K562 (cell line): ENCODE measurements at regions not wholly inside any gene's neighbourhood (a gene's known extent, or its start where the extent isn't known, plus 50 kb on each side); places are given as distances from the start of the nearest gene placed in this dataset.

Experiments
- ATAC-seq: fragments of 200-7000 bp; cut with Tn5 transposase; 3 replicates; pipeline ENCODE4 v1.9.1; 2020; ENCODE audit warnings: moderate library complexity
- BruUV-seq: library from RNA; stranded (reverse); fragments of 400-500 nt; replicated peaks from 2 replicates; lab custom pipeline; 2021; lab: Mats Ljungman, UMichigan
- CTCF ChIA-PET: fragments of 300-600 bp; formaldehyde crosslinking; extraction: SDS; loops from one replicate; lab custom pipeline; 2021; ENCODE audit warnings: low intra/inter-chr PET ratio; lab: Yijun Ruan, JAX
- POLR2A ChIA-PET: fragments of 300-600, 350-650 bp; sonication (Branson Sonifier 250); formaldehyde crosslinking; extraction: SDS; loops from one replicate; lab custom pipeline; 2021; ENCODE audit warnings: antibody characterized with exemption, inconsistent platforms; lab: Yijun Ruan, JAX
- DNase-seq, 4 experiments: peaks; one replicate each; pipeline versions ENCODE4 v3.0.0 to v3.0.0-alpha.2; 2011 to 2018; ENCODE audit warnings: low spot score in 3 of 4, mixed read lengths in 3 of 4; ENCODE audit errors: extremely low read depth in 1 of 4
- FAIRE-seq: peaks from 2 replicates; lab custom pipeline; 2011; peaks lifted over from hg19 to GRCh38; lab: Jason Lieb, UNC
- H2AFZ ChIP-seq: 2 replicates; pipeline ENCODE4 v1.6.0; 2011; ENCODE audit warnings: low read depth, low read length, control low read depth, inconsistent platforms
- H3K27ac ChIP-seq: fragments of 200-600 bp; 3 replicates; pipeline ENCODE4 v1.8.0; 2011; ENCODE audit warnings: low read depth, mild to moderate bottlenecking, control low read depth, inconsistent platforms, low read length, moderate library complexity, mixed read lengths; ENCODE audit errors: extremely low read depth
- H3K27me3 ChIP-seq, 2 experiments: fragments of 300-600 bp in 1 of 2; 2 replicates in 1 of 2; 3 replicates in 1 of 2; pipeline versions ENCODE4 v1.6.0 to v1.8.0; 2011; ENCODE audit warnings: inconsistent platforms in 2 of 2, low read length in 2 of 2, mild to moderate bottlenecking in 1 of 2, mixed read lengths in 1 of 2, moderate library complexity in 1 of 2; ENCODE audit not compliant: control insufficient read depth in 2 of 2, insufficient read depth in 2 of 2
- H3K36me3 ChIP-seq: fragments of 300-600 bp; 3 replicates; pipeline ENCODE4 v1.8.0; 2011; ENCODE audit warnings: mild to moderate bottlenecking, low read length, inconsistent platforms; ENCODE audit not compliant: control insufficient read depth, insufficient read depth
- H3K4me1 ChIP-seq, 2 experiments: fragments of 200-600 bp in 1 of 2; replicated peaks in 1 of 2; 2 replicates in 1 of 2; 3 replicates in 1 of 2; pipeline versions ENCODE4 v1.5.1 to v1.8.0; 2011; ENCODE audit warnings: inconsistent platforms in 2 of 2, low read length in 2 of 2, mild to moderate bottlenecking in 1 of 2, mixed read lengths in 1 of 2, moderate library complexity in 1 of 2; ENCODE audit not compliant: control insufficient read depth in 2 of 2, insufficient read depth in 2 of 2
- H3K4me2 ChIP-seq: 2 replicates; pipeline ENCODE4 v1.6.1; 2011; ENCODE audit warnings: low read length, control low read depth, inconsistent platforms, mixed read lengths; ENCODE audit not compliant: insufficient read depth
- H3K4me3 ChIP-seq: fragments of 200-600 bp; sonication (generic), shearing (Covaris generic); 2 replicates; pipeline ENCODE4 v1.5.1; 2016; ENCODE audit warnings: control low read depth, inconsistent platforms
- H3K79me2 ChIP-seq: fragments of 200-600 bp; 3 replicates; pipeline ENCODE4 v1.8.0; 2011; ENCODE audit warnings: low read length, inconsistent platforms; ENCODE audit not compliant: control insufficient read depth, insufficient read depth
- H3K9ac ChIP-seq, 2 experiments: 2 replicates each; pipeline versions ENCODE4 v1.6.0 to v1.6.1; 2011; ENCODE audit warnings: low read depth in 2 of 2, low read length in 2 of 2, control low read depth in 1 of 2, inconsistent platforms in 1 of 2, mild to moderate bottlenecking in 1 of 2, mixed read lengths in 1 of 2; ENCODE audit not compliant: insufficient read depth in 1 of 2
- H3K9me1 ChIP-seq: one replicate; pipeline ENCODE4 v1.6.0; 2011; ENCODE audit warnings: inconsistent platforms, mild to moderate bottlenecking, low read length, moderate library complexity; ENCODE audit not compliant: control insufficient read depth, insufficient read depth
- H3K9me3 ChIP-seq: replicated peaks from 2 replicates; pipeline ENCODE4 v1.5.1; 2011; ENCODE audit warnings: low read depth, low read length, inconsistent platforms; ENCODE audit not compliant: control insufficient read depth, insufficient read depth
- H4K20me1 ChIP-seq: replicated peaks from 2 replicates; pipeline ENCODE4 v1.6.1; 2011; ENCODE audit warnings: low read length, inconsistent platforms, mixed read lengths; ENCODE audit not compliant: control insufficient read depth, insufficient read depth
- ARID4B ChIP-seq: sonication (generic); formaldehyde crosslinking; IDR thresholded peaks from 2 replicates; pipeline ENCODE4 v1.8.0; 2022; ENCODE audit warnings: mild to moderate bottlenecking, missing genetic modification reagents
- DLX4 ChIP-seq: fragments of 250-450 bp; sonication (Bioruptor Pico); IDR thresholded peaks from 2 replicates; pipeline ENCODE4 v1.6.1; 2021; ENCODE audit warnings: mild to moderate bottlenecking
- POU5F1 ChIP-seq: fragments of 150-350 bp; IDR thresholded peaks from 2 replicates; pipeline ENCODE4 v1.6.1; 2014; ENCODE audit warnings: borderline replicate concordance, low read length, low read depth, mild to moderate bottlenecking; ENCODE audit not compliant: partially characterized antibody
- SETDB1 ChIP-seq: IDR thresholded peaks from one replicate; pipeline ENCODE4 v1.6.1; 2012; ENCODE audit warnings: low read length, control low read depth, inconsistent platforms
- STAT5A ChIP-seq: IDR thresholded peaks from 2 replicates; pipeline ENCODE4 v1.6.1; 2012; ENCODE audit warnings: low read length, inconsistent platforms, borderline replicate concordance
- TEAD1 ChIP-seq, 2 experiments: fragments of 450-650 bp in 1 of 2; sonication (generic) in 1 of 2; formaldehyde crosslinking; IDR thresholded peaks; 2 replicates each; pipeline versions ENCODE4 v1.4.0 to v1.8.0; 2020 to 2022; ENCODE audit warnings: mild to moderate bottlenecking in 2 of 2, missing genetic modification reagents in 1 of 2
- ZBTB33 ChIP-seq: sonication (generic); formaldehyde crosslinking; IDR thresholded peaks from 2 replicates; pipeline ENCODE4 v1.8.1; 2023; ENCODE audit warnings: mild to moderate bottlenecking, missing genetic modification reagents
- ZC3H11A ChIP-seq: IDR thresholded peaks from 2 replicates; pipeline ENCODE4 v1.6.1; 2012; ENCODE audit warnings: low read depth, low read length, improper control_type of control experiment
- ZNF143 ChIP-seq: sonication (generic); formaldehyde crosslinking; IDR thresholded peaks from 2 replicates; pipeline ENCODE4 v1.9.0; 2022; ENCODE audit warnings: mild to moderate bottlenecking, missing genetic modification reagents
- ZNF668 ChIP-seq: fragments of 250-450 bp; sonication (Bioruptor Pico); IDR thresholded peaks from 2 replicates; pipeline ENCODE4 v1.8.0; 2022; ENCODE audit warnings: mild to moderate bottlenecking, inconsistent platforms
- WGBS: fragments of 100-300 bp; shearing (Covaris generic); methylation state at CpG from one replicate; pipeline ENCODE4 v1.1.6; 2016; ENCODE audit warnings: low coverage, mixed read lengths; ENCODE audit not compliant: insufficient coverage; ENCODE audit errors: missing lambda C conversion rate; 5-methylcytosine and 5-hydroxymethylcytosine counted together
- in situ Hi-C: fragments of 300-500 bp; cut with MboI; formaldehyde crosslinking; loops from 4 replicates; pipeline ENCODE4 v1.15.0; 2018; ENCODE audit warnings: inconsistent platforms, mixed read lengths
- intact Hi-C: fragments of 100-400 bp; cut with micrococcal nuclease; formaldehyde crosslinking; loops from 2 replicates; pipeline ENCODE4 v1.14.2; 2022

GRCh38 chr4:28385801-28386200 is 1525.2 kb downstream of the STIM2 start:
- Histone ChIP-seq H3K4me2 (no peak overlapping the region), H4K20me1 (no peaks in the 10 kb centered on the region), H3K9me1 (no peaks in the 10 kb centered on the region), H3K27me3 (no peaks in the 10 kb centered on the region), H3K36me3 (no peaks in the 10 kb centered on the region), H3K9me3 (no peaks in the 10 kb centered on the region), H3K27ac (no peak overlapping the region), H2AFZ (no peak overlapping the region), H3K79me2 (no peaks in the 10 kb centered on the region), H3K4me1 (no peaks in the 10 kb centered on the region), H3K4me3 (no peak overlapping the region), H3K9ac (no peak overlapping the region)
- ATAC-seq (no peak), DNase-seq (no peak), FAIRE-seq (no peak)
- TF ChIP-seq STAT5A = no peak
- TF ChIP-seq SETDB1 = no peak
- no peak for TF ChIP-seq ZNF143 (CRISPR knock-in tag)
- no peak for TF ChIP-seq DLX4 (CRISPR knock-in tag)
- ChIA-PET CTCF (no interaction called here), POLR2A (no interaction called here)
- BruUV-seq = no TSS peak
- WGBS = 3% methylated on average over 2 of the region's 2 CpGs
- in situ Hi-C loops = no loop called here
- intact Hi-C loops = no loop called here

GRCh38 chr4:28386776-28387175 is 1526.1 kb downstream of the STIM2 start:
- H3K27me3 ChIP-seq = no peaks in the 10 kb centered on the region
- ATAC-seq (no peak), FAIRE-seq (no peak), DNase-seq (no peak)
- H2AFZ ChIP-seq = no peak overlapping the region
- H3K36me3 ChIP-seq = no peaks in the 10 kb centered on the region
- H3K27ac ChIP-seq = no peak overlapping the region
- ChIA-PET POLR2A (no interaction called here), CTCF (no interaction called here)
- no peaks in the 10 kb centered on the region for H3K9me1 ChIP-seq
- no peaks in the 10 kb centered on the region for H3K9me3 ChIP-seq
- H3K4me1 ChIP-seq = no peaks in the 10 kb centered on the region
- no peak overlapping the region for H3K9ac ChIP-seq
- no peaks in the 10 kb centered on the region for H4K20me1 ChIP-seq
- in situ Hi-C loops (no loop called here), intact Hi-C loops (no loop called here)
- no TSS peak for BruUV-seq
- H3K79me2 ChIP-seq = no peaks in the 10 kb centered on the region
- no peak overlapping the region for H3K4me3 ChIP-seq
- no peak overlapping the region for H3K4me2 ChIP-seq
- TF ChIP-seq TEAD1 (CRISPR knock-in tag; IDR thresholded peaks at IDR 0.05) (no peak), ZNF668 (no peak), ARID4B (CRISPR knock-in tag) (no peak), ZBTB33 (CRISPR knock-in tag) (no peak), ZC3H11A (no peak), POU5F1 (no peak), SETDB1 (no peak)
